A549 (cell line): ENCODE measurements at regions not wholly inside any gene's neighbourhood (a gene's known extent, or its start where the extent isn't known, plus 50 kb on each side); places are given as distances from the start of the nearest gene placed in this dataset.

Experiments
- ATAC-seq, 2 experiments: fragments of 200-7000 bp in 1 of 2; fragments of >200 bp in 1 of 2; cut with Nextera tagmentation in 1 of 2; cut with Tn5 transposase in 1 of 2; 3 replicates each; pipeline versions ENCODE4 v1.8.0 to v1.9.1; 2018 to 2020; ENCODE audit warnings: mild to moderate bottlenecking in 1 of 2, moderate library complexity in 1 of 2
- CTCF ChIA-PET: fragments of 300-600 bp; sonication (Branson Sonifier 250); formaldehyde crosslinking; extraction: SDS; loops from one replicate; lab custom pipeline; 2021; ENCODE audit warnings: antibody characterized with exemption, inconsistent platforms; lab: Yijun Ruan, JAX
- POLR2A ChIA-PET: fragments of 350-600 bp; formaldehyde crosslinking; extraction: SDS; loops from one replicate; lab custom pipeline; 2021; ENCODE audit warnings: antibody characterized with exemption, inconsistent platforms; lab: Yijun Ruan, JAX
- DNase-seq, 2 experiments: peaks; one replicate each; pipeline versions ENCODE4 v3.0.0 to v3.0.0-alpha.2; 2011 to 2016; ENCODE audit warnings: low read depth in 1 of 2, low spot score in 1 of 2
- FAIRE-seq: peaks from 2 replicates; lab custom pipeline; 2011; peaks lifted over from hg19 to GRCh38; lab: Jason Lieb, UNC
- H3K27ac ChIP-seq, 2 experiments: fragments of >200 bp; sonication (Bioruptor Twin); formaldehyde crosslinking; 3 replicates each; pipeline ENCODE4 v1.5.1; 2016 to 2017
- H3K4me1 ChIP-seq: fragments of >200 bp; sonication (Bioruptor Twin); formaldehyde crosslinking; 3 replicates; pipeline ENCODE4 v1.6.1; 2016
- H3K4me2 ChIP-seq: fragments of >200 bp; sonication (Bioruptor Twin); formaldehyde crosslinking; 3 replicates; pipeline ENCODE4 v1.6.1; 2016
- H3K4me3 ChIP-seq: fragments of >200 bp; sonication (Bioruptor Twin); formaldehyde crosslinking; 3 replicates; pipeline ENCODE4 v1.5.1; 2016
- H3K9me3 ChIP-seq: fragments of >200 bp; sonication (Bioruptor Twin); formaldehyde crosslinking; 3 replicates; pipeline ENCODE4 v1.6.1; 2016
- CBX2 ChIP-seq: fragments of 200-600 bp; sonication (generic); IDR thresholded peaks from 2 replicates; pipeline ENCODE4 v1.6.1; 2016; ENCODE audit warnings: low read depth, mild to moderate bottlenecking, borderline replicate concordance
- CEBPB ChIP-seq, 2 experiments: fragments of >200 bp in 1 of 2; sonication (Bioruptor Twin) in 1 of 2; formaldehyde crosslinking in 1 of 2; IDR thresholded peaks; 2 replicates each; pipeline ENCODE4 v1.6.1; 2012 to 2016
- CHD2 ChIP-seq: fragments of 150-350 bp; IDR thresholded peaks from 2 replicates; pipeline ENCODE4 v1.6.1; 2014; ENCODE audit warnings: low read length; ENCODE audit not compliant: partially characterized antibody
- CHD4 ChIP-seq: fragments of 200-600 bp; sonication (generic); IDR thresholded peaks from 2 replicates; pipeline ENCODE4 v1.6.1; 2016; ENCODE audit warnings: antibody characterized with exemption, mild to moderate bottlenecking, borderline replicate concordance
- FOSL2 ChIP-seq, 2 experiments: fragments of 450-650 bp in 1 of 2; fragments of >200 bp in 1 of 2; sonication (Bioruptor Twin) in 1 of 2; formaldehyde crosslinking; IDR thresholded peaks; 2 replicates each; pipeline versions ENCODE4 v1.5.0 to v1.6.1; 2016 to 2020; ENCODE audit warnings: mild to moderate bottlenecking in 1 of 2, moderate library complexity in 1 of 2
- FOXS1 ChIP-seq: fragments of 250-450 bp; sonication (Bioruptor Pico); IDR thresholded peaks from 2 replicates; pipeline ENCODE4 v1.5.0; 2020; ENCODE audit warnings: mild to moderate bottlenecking, moderate library complexity
- JUN ChIP-seq, 2 experiments: fragments of >200 bp; sonication (Bioruptor Twin); formaldehyde crosslinking; IDR thresholded peaks; 2 replicates in 1 of 2; 3 replicates in 1 of 2; pipeline ENCODE4 v1.6.1; 2016 to 2017
- KDM1A ChIP-seq: fragments of 200-600 bp; sonication (generic); IDR thresholded peaks from 2 replicates; pipeline ENCODE4 v1.6.1; 2016; ENCODE audit warnings: low read depth, mild to moderate bottlenecking
- NFE2L2 ChIP-seq: fragments of 150-350 bp; conservative IDR thresholded peaks from 2 replicates; pipeline ENCODE4 v1.6.1; 2014; ENCODE audit warnings: low read length
- NR3C1 ChIP-seq: fragments of >200 bp; sonication (Bioruptor Twin); formaldehyde crosslinking; IDR thresholded peaks from 3 replicates; pipeline ENCODE4 v1.6.1; 2017
- PHF8 ChIP-seq: fragments of 200-600 bp; sonication (generic); IDR thresholded peaks from 2 replicates; pipeline ENCODE4 v1.6.1; 2016; ENCODE audit warnings: low read depth, mild to moderate bottlenecking, antibody characterized with exemption, moderate library complexity, borderline replicate concordance
- RAD21 ChIP-seq, 2 experiments: fragments of >200 bp in 1 of 2; sonication (Bioruptor Twin) in 1 of 2; formaldehyde crosslinking in 1 of 2; IDR thresholded peaks in 1 of 2; conservative IDR thresholded peaks in 1 of 2; 2 replicates in 1 of 2; 3 replicates in 1 of 2; pipeline ENCODE4 v1.6.1; 2012 to 2018; ENCODE audit warnings: inconsistent platforms in 1 of 2
- RCOR1 ChIP-seq: fragments of 150-350 bp; IDR thresholded peaks from 2 replicates; pipeline ENCODE4 v1.6.1; 2014; ENCODE audit warnings: antibody characterized with exemption, low read length, low read depth
- RNF2 ChIP-seq: fragments of 200-600 bp; sonication (generic); IDR thresholded peaks from 2 replicates; pipeline ENCODE4 v1.6.1; 2016; ENCODE audit warnings: low read depth, mild to moderate bottlenecking, antibody characterized with exemption, moderate library complexity, borderline replicate concordance
- ZC3H11A ChIP-seq: fragments of 450-650 bp; IDR thresholded peaks from 2 replicates; pipeline ENCODE4 v1.6.1; 2014; ENCODE audit warnings: antibody characterized with exemption, mild to moderate bottlenecking
- ZFP36 ChIP-seq: fragments of 450-650 bp; IDR thresholded peaks from 2 replicates; pipeline ENCODE4 v1.6.1; 2014; ENCODE audit warnings: borderline replicate concordance; ENCODE audit not compliant: partially characterized antibody
- ZNF302 ChIP-seq: fragments of 250-450 bp; sonication (Bioruptor Pico); IDR thresholded peaks from 2 replicates; pipeline ENCODE4 v1.9.0; 2021; ENCODE audit warnings: inconsistent platforms, mild to moderate bottlenecking, moderate library complexity
- WGBS: methylation state at CpG from one replicate; pipeline ENCODE4 v1.1.6; 2017; ENCODE audit errors: missing lambda C conversion rate; 5-methylcytosine and 5-hydroxymethylcytosine counted together
- TF ChIP-seq, protein P1 (sequence below): IDR thresholded peaks from 2 replicates; pipeline ENCODE4 v1.6.1; 2012; ENCODE audit warnings: low read depth, borderline replicate concordance
- TF ChIP-seq, protein P2 (sequence below): fragments of 150-350 bp; IDR thresholded peaks from 2 replicates; pipeline ENCODE4 v1.6.1; 2014; ENCODE audit warnings: low read depth, mild to moderate bottlenecking, low read length
- TF ChIP-seq, protein P3 (sequence below): IDR thresholded peaks from 2 replicates; pipeline ENCODE4 v1.6.1; 2012

DNA sequence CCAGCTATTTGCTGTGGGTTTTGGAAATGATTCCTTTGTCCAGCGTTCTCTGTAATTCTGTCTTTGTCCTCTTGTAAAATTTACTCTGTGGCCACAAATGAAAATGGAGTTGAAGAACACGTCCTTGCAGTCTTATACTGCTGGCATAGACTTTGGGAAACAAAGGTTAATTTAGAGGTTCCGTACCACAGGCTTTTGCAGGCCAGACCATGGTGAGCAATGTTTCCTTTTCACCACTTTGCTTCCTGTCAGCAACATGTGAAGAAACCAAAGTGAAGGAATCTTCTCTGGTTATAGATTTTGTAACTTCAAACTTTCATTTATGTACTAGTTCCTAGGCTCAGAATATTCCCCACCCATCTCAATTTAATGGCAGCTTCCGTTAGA, 488.5 kb downstream of the MDFIC start:
- ATAC-seq: no peak
- no peak for DNase-seq
- WGBS: 62% methylated on average over 4 of the region's 4 CpGs
- H3K4me1 ChIP-seq: no peaks in the 10 kb centered on the region
- no peaks in the 10 kb centered on the region for H3K9me3 ChIP-seq
- H3K4me3 ChIP-seq: no peak overlapping the region
- POLR2A ChIA-PET: interaction anchor here (0.6 kb wide), 1 partner anchor 349 kb away, joined by 3 read pairs; no protein-coding TSS in a partner anchor
- TF ChIP-seq, protein P1, sequence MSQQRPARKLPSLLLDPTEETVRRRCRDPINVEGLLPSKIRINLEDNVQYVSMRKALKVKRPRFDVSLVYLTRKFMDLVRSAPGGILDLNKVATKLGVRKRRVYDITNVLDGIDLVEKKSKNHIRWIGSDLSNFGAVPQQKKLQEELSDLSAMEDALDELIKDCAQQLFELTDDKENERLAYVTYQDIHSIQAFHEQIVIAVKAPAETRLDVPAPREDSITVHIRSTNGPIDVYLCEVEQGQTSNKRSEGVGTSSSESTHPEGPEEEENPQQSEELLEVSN: no peak
- TF ChIP-seq CBX2 (no peak), RCOR1 (no peak), ZFP36 (no peak), JUN (IDR thresholded peaks at IDR 0.05) (no peak), CHD4 (no peak), RNF2 (no peak), CHD2 (no peak), FOSL2 (IDR thresholded peaks at IDR 0.05) (no peak), FOSL2 (CRISPR knock-in tag; IDR thresholded peaks at IDR 0.05) (no peak), RAD21 (conservative IDR thresholded peaks at IDR 0.05 in 1 of 2, IDR thresholded peaks at IDR 0.05 in 1 of 2) (no peak), PHF8 (no peak), FOXS1 (CRISPR knock-in tag) (no peak), CEBPB (IDR thresholded peaks at IDR 0.05) (no peak), ZC3H11A (no peak), NFE2L2 (no peak)
- TF ChIP-seq, protein P2, sequence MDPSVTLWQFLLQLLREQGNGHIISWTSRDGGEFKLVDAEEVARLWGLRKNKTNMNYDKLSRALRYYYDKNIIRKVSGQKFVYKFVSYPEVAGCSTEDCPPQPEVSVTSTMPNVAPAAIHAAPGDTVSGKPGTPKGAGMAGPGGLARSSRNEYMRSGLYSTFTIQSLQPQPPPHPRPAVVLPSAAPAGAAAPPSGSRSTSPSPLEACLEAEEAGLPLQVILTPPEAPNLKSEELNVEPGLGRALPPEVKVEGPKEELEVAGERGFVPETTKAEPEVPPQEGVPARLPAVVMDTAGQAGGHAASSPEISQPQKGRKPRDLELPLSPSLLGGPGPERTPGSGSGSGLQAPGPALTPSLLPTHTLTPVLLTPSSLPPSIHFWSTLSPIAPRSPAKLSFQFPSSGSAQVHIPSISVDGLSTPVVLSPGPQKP: no peak
- no peak overlapping the region for H3K4me2 ChIP-seq
- CTCF ChIA-PET: no interaction called here
- no peak for FAIRE-seq
- no peak overlapping the region for H3K27ac ChIP-seq

DNA sequence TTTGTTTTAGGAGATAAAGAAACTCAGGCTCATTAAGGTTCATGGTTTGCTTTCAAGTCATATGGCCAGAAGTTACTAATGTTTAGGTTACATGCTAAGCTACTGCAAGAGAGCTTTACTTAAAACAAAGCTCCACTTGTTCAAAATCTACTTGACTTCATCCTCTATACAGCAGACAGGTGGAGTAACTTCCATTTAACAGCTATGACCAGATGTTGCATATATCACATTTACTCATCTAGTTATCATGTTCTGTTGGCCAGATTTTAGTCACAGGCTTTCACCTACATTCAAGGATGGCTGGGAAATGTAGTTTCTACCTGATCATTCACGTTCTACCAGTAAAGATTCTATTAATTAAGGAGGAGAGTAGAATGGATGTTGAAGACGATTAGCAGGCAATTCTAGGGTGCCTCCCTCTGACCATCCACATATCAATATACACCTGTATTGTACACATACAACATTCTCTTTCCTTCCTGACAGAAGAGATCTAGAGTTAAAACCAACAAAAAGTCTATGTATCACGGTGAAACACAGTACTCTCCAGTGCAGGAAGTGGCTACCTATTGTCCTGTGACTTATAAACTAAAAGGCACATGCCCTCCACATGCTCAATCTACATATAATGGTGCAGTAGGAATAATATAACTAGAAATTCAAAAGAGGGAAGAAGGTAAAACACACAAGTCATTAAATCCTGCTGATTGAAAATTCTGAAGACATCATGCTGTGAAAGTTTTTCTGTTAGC, 488.0 kb downstream of the MDFIC start:
- Histone ChIP-seq H3K9me3 (no peaks in the 10 kb centered on the region), H3K27ac (no peak overlapping the region), H3K4me1 (no peaks in the 10 kb centered on the region), H3K4me2 (no peak overlapping the region), H3K4me3 (no peak overlapping the region)
- FAIRE-seq (no peak), DNase-seq (no peak), ATAC-seq (no peak)
- ChIA-PET CTCF (no interaction called here), POLR2A (interaction anchor here (0.6 kb wide), 1 partner anchor 349 kb away, joined by 3 read pairs; no protein-coding TSS in a partner anchor)
- no peak for TF ChIP-seq NR3C1
- WGBS: 6% methylated on average over 3 of the region's 3 CpGs

DNA sequence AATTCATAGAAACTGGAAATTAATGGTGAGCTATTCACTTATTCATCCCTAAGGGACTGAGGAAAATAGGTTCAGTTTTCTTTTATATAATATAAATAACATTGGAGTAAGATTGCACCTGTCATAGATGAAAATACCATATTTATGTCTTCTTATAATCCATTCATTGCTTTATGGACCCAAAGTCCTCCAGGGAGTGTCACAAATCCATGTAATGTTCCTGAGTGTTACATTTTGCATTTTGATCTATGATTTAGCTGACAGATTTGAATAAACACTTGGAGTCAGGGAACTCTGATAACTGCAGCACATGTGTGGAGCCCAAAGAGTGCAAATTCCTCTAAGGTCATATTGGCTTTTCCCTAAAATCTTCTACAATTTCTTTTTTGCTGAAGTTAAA, 484.3 kb downstream of the MDFIC start:
- ATAC-seq: no peak
- ChIA-PET POLR2A (no interaction called here), CTCF (interaction anchor here (0.5 kb wide), 1 partner anchor 776 kb away, joined by 3 read pairs; no protein-coding TSS in a partner anchor)
- Histone ChIP-seq H3K4me2 (no peak overlapping the region), H3K4me1 (no peaks in the 10 kb centered on the region), H3K9me3 (no peaks in the 10 kb centered on the region; the same call in 2 of the 3 replicates), H3K27ac (no peak overlapping the region), H3K4me3 (no peak overlapping the region)
- FAIRE-seq: no peak
- TF ChIP-seq RNF2 (no peak), KDM1A (no peak), CEBPB (IDR thresholded peaks at IDR 0.05) (no peak), ZNF302 (CRISPR knock-in tag) (no peak), NFE2L2 (no peak)
- TF ChIP-seq, protein P3, sequence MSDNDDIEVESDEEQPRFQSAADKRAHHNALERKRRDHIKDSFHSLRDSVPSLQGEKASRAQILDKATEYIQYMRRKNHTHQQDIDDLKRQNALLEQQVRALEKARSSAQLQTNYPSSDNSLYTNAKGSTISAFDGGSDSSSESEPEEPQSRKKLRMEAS: no peak
- no peak for DNase-seq
